Inflammatory macrophage (primary cell): ENCODE measurements at regions not wholly inside any gene's neighbourhood (a gene's known extent, or its start where the extent isn't known, plus 50 kb on each side); places are given as distances from the start of the nearest gene placed in this dataset.
A peak's percentile ranks its signal among the peaks of the same experiment; 100 is the strongest.
"Not testable (repeated sequence)": the region's sequence is repeated elsewhere in the genome, so short reads cannot be mapped to it uniquely, and the experiment has no call there.

ENCODE experiments used
- DNase-seq, 2 donors: peaks; one replicate each; pipeline ENCODE4 v3.0.0-alpha.2; 2020 to 2022

- DNase-seq = no peak
These were observed 497.5 kb upstream of the KLF6 start for GRCh38 chr10:4282496-4282895.

GRCh38 chr10:4281190-4281825, 496.3 kb upstream of the KLF6 start:
- no peak for DNase-seq

- DNase-seq = no peak
These were observed 495.6 kb upstream of the KLF6 start for GRCh38 chr10:4280461-4281189.

GRCh38 chr10:4279655-4280054, 494.6 kb upstream of the KLF6 start:
- DNase-seq = peak; percentile 57 to 61

GRCh38 chr10:4278186-4278585, 493.2 kb upstream of the KLF6 start:
- no peak for DNase-seq

- no peak for DNase-seq
These were observed 491.1 kb upstream of the KLF6 start for GRCh38 chr10:4276151-4276550.

GRCh38 chr10:4274671-4275070, 489.7 kb upstream of the KLF6 start:
- not testable (repeated sequence) for DNase-seq

- no peak for DNase-seq
These were observed 486.2 kb upstream of the KLF6 start for GRCh38 chr10:4271193-4271592.

GRCh38 chr10:4270116-4270515, 485.1 kb upstream of the KLF6 start:
- DNase-seq = peak; percentile 66 to 70

GRCh38 chr10:4268490-4268889, 483.5 kb upstream of the KLF6 start:
- DNase-seq = not testable (repeated sequence)

GRCh38 chr10:4267086-4267773, 482.2 kb upstream of the KLF6 start:
- no peak for DNase-seq

GRCh38 chr10:4266416-4267085, 481.5 kb upstream of the KLF6 start:
- DNase-seq = peak; percentile 24 to 83

- DNase-seq = no peak
These were observed 481.0 kb upstream of the KLF6 start for GRCh38 chr10:4265964-4266363.

- DNase-seq = no peak
These were observed 479.3 kb upstream of the KLF6 start for GRCh38 chr10:4264209-4264865.

- DNase-seq = no peak
These were observed 478.6 kb upstream of the KLF6 start for GRCh38 chr10:4263601-4263921.

GRCh38 chr10:4262870-4263600, 478.0 kb upstream of the KLF6 start:
- DNase-seq = no peak

- DNase-seq = no peak
These were observed 477.4 kb upstream of the KLF6 start for GRCh38 chr10:4262449-4262848.

- no peak for DNase-seq
These were observed 475.6 kb upstream of the KLF6 start for GRCh38 chr10:4260483-4261124.

GRCh38 chr10:4257939-4258465, 473.0 kb upstream of the KLF6 start:
- no peak for DNase-seq

GRCh38 chr10:4256971-4257370, 472.0 kb upstream of the KLF6 start:
- DNase-seq = no peak

GRCh38 chr10:4255751-4256150, 470.7 kb upstream of the KLF6 start:
- peak; percentile 9 to 48 for DNase-seq
